ENCODE measurements at regions not wholly inside any gene's neighbourhood (a gene's known extent, or its start where the extent isn't known, plus 50 kb on each side); places are given as distances from the start of the nearest gene placed in this dataset.
"Not testable (repeated sequence)": the region's sequence is repeated elsewhere in the genome, so short reads cannot be mapped to it uniquely, and the experiment has no call there.

DNA sequence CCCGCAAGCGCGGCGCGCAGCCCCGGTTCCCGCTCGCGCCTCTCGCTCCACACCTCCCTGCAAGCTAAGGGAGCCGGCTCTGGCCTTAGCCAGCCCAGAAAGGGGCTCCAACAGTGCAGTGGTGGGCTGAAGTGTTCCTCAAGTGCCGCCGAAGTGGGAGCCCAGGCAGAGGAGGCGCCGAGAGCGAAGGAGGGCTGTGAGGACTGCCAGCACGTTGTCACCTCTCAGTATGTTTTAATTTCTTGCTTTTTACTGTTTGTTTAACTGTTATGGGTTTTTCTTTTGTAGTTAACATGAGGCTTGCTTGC, 1525.7 kb downstream of the SI start:
- Mint-ChIP-seq H3K4me1 (peaks cover 0 to 4% of the 10 kb centered on the region in 2 experiments; a peak in 1 of 4 replicates), H3K36me3 (ENCODE audit: insufficient read depth in 1 of 3, low read depth in 3 of 3) (no peaks in the 10 kb centered on the region; a peak in 1 of 7 replicates), H3K9me3 (peaks cover 0 to 2% of the 10 kb centered on the region in 2 experiments; a peak in 2 of 5 replicates), H3K27ac (no peak overlapping the region), H3K4me3 (no peak overlapping the region), H3K27me3 (ENCODE audit: low read depth) (no peaks in the 10 kb centered on the region)
- Histone ChIP-seq H3K4me2 (ENCODE audit: insufficient read depth, insufficient read length, low read length) (no peak overlapping the region), H3K79me1 (ENCODE audit: insufficient read depth, low read depth, low read length, poor library complexity, severe bottlenecking) (no peaks in the 10 kb centered on the region), H3T11ph (ENCODE audit: low read length) (no peak overlapping the region), H3K23ac (ENCODE audit: insufficient read length, low read depth, low read length) (no peak overlapping the region), H2AK5ac (ENCODE audit: insufficient read length, low read length) (no peak overlapping the region), H2AFZ (ENCODE audit: low read length) (no peak overlapping the region), H3K56ac (ENCODE audit: insufficient read length, low read depth, low read length) (no peak overlapping the region), H2BK5ac (ENCODE audit: insufficient read length, low read length) (no peak overlapping the region), H3K27ac (ENCODE audit: insufficient read length, low read depth, low read length) (no peak overlapping the region), H2BK120ac (ENCODE audit: low read depth, low read length, poor library complexity, severe bottlenecking) (no peak overlapping the region), H2BK20ac (ENCODE audit: low read depth, low read length, poor library complexity, severe bottlenecking) (no peak overlapping the region), H4K20me1 (ENCODE audit: control insufficient read depth, insufficient read depth, insufficient read length) (no peaks in the 10 kb centered on the region), H4K5ac (ENCODE audit: insufficient read length, low read depth, low read length) (no peak overlapping the region), H3K18ac (ENCODE audit: insufficient read length, low read depth, low read length) (no peak overlapping the region), H3K9ac (ENCODE audit: extremely low read depth, insufficient read length, low read length) (no peak overlapping the region), H3K27me3 (ENCODE audit: insufficient read depth, low read length) (no peaks in the 10 kb centered on the region), H3K23me2 (ENCODE audit: insufficient read length, low read depth, low read length, poor library complexity, severe bottlenecking) (no peaks in the 10 kb centered on the region), H3K9me3 (ENCODE audit: control insufficient read depth, low read depth, low read length) (no peaks in the 10 kb centered on the region), H3K4me1 (ENCODE audit: insufficient read depth, low read length) (no peaks in the 10 kb centered on the region), H3K79me2 (ENCODE audit: insufficient read depth, low read length) (no peaks in the 10 kb centered on the region), H2BK12ac (ENCODE audit: insufficient read length, low read depth, low read length) (no peak overlapping the region), H4K8ac (replicated peaks; ENCODE audit: insufficient read length, low read depth, low read length) (no peak overlapping the region), H3K14ac (ENCODE audit: insufficient read depth, low read length) (no peak overlapping the region), H3K4ac (ENCODE audit: low read depth, low read length) (no peak overlapping the region), H2BK15ac (ENCODE audit: low read depth, low read length) (no peak overlapping the region), H4K91ac (ENCODE audit: insufficient read length, low read depth, low read length) (no peak overlapping the region)
- no CpG with 5 or more reads among the region's 17 CpGs for WGBS (ENCODE audit: extremely low coverage, insufficient read length, low lambda C conversion rate)
- no peak for DNase-seq
- TF ChIP-seq, protein P1, sequence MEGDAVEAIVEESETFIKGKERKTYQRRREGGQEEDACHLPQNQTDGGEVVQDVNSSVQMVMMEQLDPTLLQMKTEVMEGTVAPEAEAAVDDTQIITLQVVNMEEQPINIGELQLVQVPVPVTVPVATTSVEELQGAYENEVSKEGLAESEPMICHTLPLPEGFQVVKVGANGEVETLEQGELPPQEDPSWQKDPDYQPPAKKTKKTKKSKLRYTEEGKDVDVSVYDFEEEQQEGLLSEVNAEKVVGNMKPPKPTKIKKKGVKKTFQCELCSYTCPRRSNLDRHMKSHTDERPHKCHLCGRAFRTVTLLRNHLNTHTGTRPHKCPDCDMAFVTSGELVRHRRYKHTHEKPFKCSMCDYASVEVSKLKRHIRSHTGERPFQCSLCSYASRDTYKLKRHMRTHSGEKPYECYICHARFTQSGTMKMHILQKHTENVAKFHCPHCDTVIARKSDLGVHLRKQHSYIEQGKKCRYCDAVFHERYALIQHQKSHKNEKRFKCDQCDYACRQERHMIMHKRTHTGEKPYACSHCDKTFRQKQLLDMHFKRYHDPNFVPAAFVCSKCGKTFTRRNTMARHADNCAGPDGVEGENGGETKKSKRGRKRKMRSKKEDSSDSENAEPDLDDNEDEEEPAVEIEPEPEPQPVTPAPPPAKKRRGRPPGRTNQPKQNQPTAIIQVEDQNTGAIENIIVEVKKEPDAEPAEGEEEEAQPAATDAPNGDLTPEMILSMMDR (conservative IDR thresholded peaks at IDR 0.05): no peak

DNA sequence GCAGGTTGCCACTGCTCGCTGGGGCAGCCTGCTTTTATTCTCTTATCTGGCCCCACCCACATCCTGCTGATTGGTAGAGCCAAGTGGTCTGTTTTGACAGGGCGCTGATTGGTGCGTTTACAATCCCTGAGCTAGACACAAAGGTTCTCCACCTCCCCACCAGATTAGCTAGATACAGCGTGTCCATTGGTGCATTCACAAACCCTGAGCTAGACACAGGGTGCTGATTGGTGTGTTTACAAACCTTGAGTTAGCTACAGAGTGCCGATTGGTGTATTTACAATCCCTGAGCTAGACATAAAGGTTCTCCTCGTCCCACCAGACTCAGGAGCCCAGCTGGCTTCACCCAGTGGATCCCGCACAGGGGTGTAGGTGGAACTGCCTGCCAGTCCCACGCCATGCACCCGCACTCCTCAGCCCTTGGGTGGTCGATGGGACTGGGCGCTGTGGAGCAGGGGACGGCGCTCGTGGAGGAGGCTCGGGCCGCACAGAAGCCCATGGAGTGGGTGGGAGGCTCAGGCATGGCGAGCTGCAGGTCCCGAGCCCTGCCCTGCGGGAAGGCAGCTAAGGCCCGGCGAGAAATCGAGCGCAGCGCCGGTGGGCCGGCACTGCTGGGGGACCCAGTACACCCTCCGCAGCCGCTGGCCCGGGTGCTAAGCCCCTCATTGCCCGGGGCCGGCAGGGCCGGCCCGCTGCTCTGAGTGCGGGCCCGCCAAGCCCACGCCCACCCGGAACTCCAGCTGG, 1526.2 kb downstream of the SI start:
- no CpG with 5 or more reads among the region's 37 CpGs for WGBS (ENCODE audit: extremely low coverage, insufficient read length, low lambda C conversion rate)
- not testable (repeated sequence) for H3K79me1 ChIP-seq (ENCODE audit: insufficient read depth, low read depth, low read length, poor library complexity, severe bottlenecking); H2BK20ac ChIP-seq (ENCODE audit: low read depth, low read length, poor library complexity, severe bottlenecking); H3K4me1 Mint-ChIP-seq; H2AK5ac ChIP-seq (ENCODE audit: insufficient read length, low read length); H3K18ac ChIP-seq (ENCODE audit: insufficient read length, low read depth, low read length); H3K36me3 Mint-ChIP-seq (ENCODE audit: insufficient read depth in 1 of 3, low read depth in 3 of 3); H3K27me3 ChIP-seq (ENCODE audit: insufficient read depth, low read length); H2BK5ac ChIP-seq (ENCODE audit: insufficient read length, low read length); H3K79me2 ChIP-seq (ENCODE audit: insufficient read depth, low read length); H3K14ac ChIP-seq (ENCODE audit: insufficient read depth, low read length); H3K9me3 ChIP-seq (ENCODE audit: control insufficient read depth, low read depth, low read length); H2BK12ac ChIP-seq (ENCODE audit: insufficient read length, low read depth, low read length); H3T11ph ChIP-seq (ENCODE audit: low read length); H3K27ac Mint-ChIP-seq; H3K4me2 ChIP-seq (ENCODE audit: insufficient read depth, insufficient read length, low read length); H4K20me1 ChIP-seq (ENCODE audit: control insufficient read depth, insufficient read depth, insufficient read length); H3K27me3 Mint-ChIP-seq (ENCODE audit: low read depth); H3K23ac ChIP-seq (ENCODE audit: insufficient read length, low read depth, low read length); H3K9ac ChIP-seq (ENCODE audit: extremely low read depth, insufficient read length, low read length); H2BK120ac ChIP-seq (ENCODE audit: low read depth, low read length, poor library complexity, severe bottlenecking); H3K4me3 Mint-ChIP-seq; H3K4ac ChIP-seq (ENCODE audit: low read depth, low read length); H3K27ac ChIP-seq (ENCODE audit: insufficient read length, low read depth, low read length); H3K9me3 Mint-ChIP-seq; H2BK15ac ChIP-seq (ENCODE audit: low read depth, low read length); H3K4me1 ChIP-seq (ENCODE audit: insufficient read depth, low read length); DNase-seq; H2AFZ ChIP-seq (ENCODE audit: low read length); H3K56ac ChIP-seq (ENCODE audit: insufficient read length, low read depth, low read length); H3K23me2 ChIP-seq (ENCODE audit: insufficient read length, low read depth, low read length, poor library complexity, severe bottlenecking); H4K8ac ChIP-seq (replicated peaks; ENCODE audit: insufficient read length, low read depth, low read length); H4K91ac ChIP-seq (ENCODE audit: insufficient read length, low read depth, low read length); H4K5ac ChIP-seq (ENCODE audit: insufficient read length, low read depth, low read length)
